ENCODE measurements at regions not wholly inside any gene's neighbourhood (a gene's known extent, or its start where the extent isn't known, plus 50 kb on each side); places are given as distances from the start of the nearest gene placed in this dataset.

GRCh38 chr5:12102151-12102550, 197.9 kb upstream of the CTNND2 start:
- TF ChIP-seq CTCF (IDR thresholded peaks at IDR 0.05; ENCODE audit: low read depth, low read length, poor library complexity, severe bottlenecking) (no peak), EZH2phosphoT487 (IDR thresholded peaks at IDR 0.05; ENCODE audit: borderline replicate concordance, low read length) (no peak)

Measured in DOHH2 (cell line).